Tibial nerve (tissue), 4 donors: ENCODE measurements at regions not wholly inside any gene's neighbourhood (a gene's known extent, or its start where the extent isn't known, plus 50 kb on each side); places are given as distances from the start of the nearest gene placed in this dataset.

Experiments used
- CTCF ChIP-seq, 5 experiments: fragments of 200-600 bp in 3 of 5; fragments of 450-650 bp in 2 of 5; sonication (generic) in 3 of 5; IDR thresholded peaks; one replicate each; pipeline ENCODE4 v1.5.1; 2016 to 2019; ENCODE audit warnings: antibody characterized with exemption in 5 of 5, mild to moderate bottlenecking in 3 of 5, moderate library complexity in 2 of 5
- EP300 ChIP-seq, 2 donors: sonication (generic); formaldehyde crosslinking; IDR thresholded peaks; one replicate each; pipeline ENCODE4 v1.6.1; 2017; ENCODE audit warnings: antibody characterized with exemption in 2 of 2, mild to moderate bottlenecking in 1 of 2
- POLR2A ChIP-seq, 2 donors: fragments of 450-650 bp; IDR thresholded peaks; one replicate each; pipeline ENCODE4 v1.6.1; 2017; ENCODE audit warnings: antibody characterized with exemption in 2 of 2, mild to moderate bottlenecking in 2 of 2, moderate library complexity in 2 of 2

- TF ChIP-seq CTCF (IDR thresholded peaks at IDR 0.05) (no peak), POLR2A (IDR thresholded peaks at IDR 0.05) (no peak), EP300 (IDR thresholded peaks at IDR 0.05) (no peak)
Measured at GRCh38 chr16:76780556-76780955, 410.4 kb upstream of the MON1B start.
